Left ventricle myocardium inferior (tissue), 1 donor: ENCODE measurements at regions not wholly inside any gene's neighbourhood (a gene's known extent, or its start where the extent isn't known, plus 50 kb on each side); places are given as distances from the start of the nearest gene placed in this dataset.

Experiments
- DNase-seq: peaks from one replicate; pipeline ENCODE4 v3.0.0-alpha.2; 2020
- H3K27ac ChIP-seq: fragments of 200-600 bp; replicated peaks from 2 replicates; pipeline ENCODE4 v1.8.0; 2021
- H3K27me3 ChIP-seq: fragments of 200-600 bp; 2 replicates; pipeline ENCODE4 v1.8.0; 2021; ENCODE audit warnings: low read depth
- H3K36me3 ChIP-seq: fragments of 200-600 bp; 2 replicates; pipeline ENCODE4 v1.8.0; 2021
- H3K4me1 ChIP-seq: fragments of 200-600 bp; 2 replicates; pipeline ENCODE4 v1.8.0; 2021
- H3K4me3 ChIP-seq: fragments of 200-600 bp; 2 replicates; pipeline ENCODE4 v1.8.0; 2021; ENCODE audit warnings: mild to moderate bottlenecking, moderate library complexity
- H3K9me3 ChIP-seq: fragments of 200-600 bp; replicated peaks from 2 replicates; pipeline ENCODE4 v1.8.0; 2021
- intact Hi-C: fragments of 100-400 bp; cut with micrococcal nuclease; formaldehyde crosslinking; loops from one replicate; pipeline ENCODE4 v1.11.0; 2022
- TF ChIP-seq, protein P1 (sequence below): fragments of 200-600 bp; IDR thresholded peaks from 2 replicates; pipeline ENCODE4 v1.8.0; 2021; ENCODE audit warnings: antibody characterized with exemption, mild to moderate bottlenecking, borderline replicate concordance
- donor health status: DM: no; HTN: yes; CAD: no; lungs with severe emphysema.

DNA sequence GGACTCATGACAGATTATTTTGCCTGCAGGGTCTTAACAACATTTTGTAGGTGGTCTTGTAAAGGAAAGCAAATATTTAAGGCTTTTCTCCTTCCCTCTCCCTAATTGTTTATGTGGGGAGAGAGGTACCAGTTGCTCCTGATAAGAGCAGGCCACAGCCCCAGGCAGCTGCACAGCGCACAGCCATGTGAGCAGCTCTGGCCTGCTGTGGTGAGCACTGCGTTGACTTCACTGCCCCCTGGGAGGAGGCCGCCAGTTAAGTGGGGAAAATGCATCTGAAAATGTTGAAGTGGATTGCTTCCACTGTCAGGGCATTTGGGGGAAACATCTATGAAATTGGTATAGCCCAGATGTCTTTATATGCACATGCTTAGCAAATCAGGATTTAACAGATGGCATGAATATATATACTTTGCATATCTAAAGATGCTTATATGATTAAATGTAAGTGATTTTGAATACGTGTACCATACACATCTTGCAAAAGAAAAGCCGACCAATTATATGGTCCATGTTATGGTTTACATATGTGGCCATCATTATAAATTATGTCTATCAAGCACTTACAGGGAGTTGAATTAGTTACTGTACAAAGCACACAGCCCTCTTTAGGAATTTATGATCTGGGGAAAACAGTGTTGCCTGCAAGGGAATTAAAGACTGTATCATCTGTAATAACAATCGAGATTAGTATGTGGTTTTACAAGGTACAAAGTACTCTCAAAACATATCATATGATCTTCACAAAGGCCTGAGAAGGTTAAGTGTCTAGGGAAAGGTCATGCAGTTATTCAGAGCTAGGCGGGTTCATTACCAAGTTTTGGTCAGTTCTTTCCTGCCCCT, 132.1 kb downstream of the RHOU start:
- TF ChIP-seq, protein P1, sequence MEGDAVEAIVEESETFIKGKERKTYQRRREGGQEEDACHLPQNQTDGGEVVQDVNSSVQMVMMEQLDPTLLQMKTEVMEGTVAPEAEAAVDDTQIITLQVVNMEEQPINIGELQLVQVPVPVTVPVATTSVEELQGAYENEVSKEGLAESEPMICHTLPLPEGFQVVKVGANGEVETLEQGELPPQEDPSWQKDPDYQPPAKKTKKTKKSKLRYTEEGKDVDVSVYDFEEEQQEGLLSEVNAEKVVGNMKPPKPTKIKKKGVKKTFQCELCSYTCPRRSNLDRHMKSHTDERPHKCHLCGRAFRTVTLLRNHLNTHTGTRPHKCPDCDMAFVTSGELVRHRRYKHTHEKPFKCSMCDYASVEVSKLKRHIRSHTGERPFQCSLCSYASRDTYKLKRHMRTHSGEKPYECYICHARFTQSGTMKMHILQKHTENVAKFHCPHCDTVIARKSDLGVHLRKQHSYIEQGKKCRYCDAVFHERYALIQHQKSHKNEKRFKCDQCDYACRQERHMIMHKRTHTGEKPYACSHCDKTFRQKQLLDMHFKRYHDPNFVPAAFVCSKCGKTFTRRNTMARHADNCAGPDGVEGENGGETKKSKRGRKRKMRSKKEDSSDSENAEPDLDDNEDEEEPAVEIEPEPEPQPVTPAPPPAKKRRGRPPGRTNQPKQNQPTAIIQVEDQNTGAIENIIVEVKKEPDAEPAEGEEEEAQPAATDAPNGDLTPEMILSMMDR, result no peak
- DNase-seq, result no peak
- Histone ChIP-seq H3K4me1 (no peaks in the 10 kb centered on the region), H3K4me3 (no peak overlapping the region), H3K9me3 (no peaks in the 10 kb centered on the region), H3K27me3 (peaks cover 28% of the 10 kb centered on the region), H3K36me3 (no peaks in the 10 kb centered on the region), H3K27ac (no peak overlapping the region)
- intact Hi-C loops, result no loop called here

DNA sequence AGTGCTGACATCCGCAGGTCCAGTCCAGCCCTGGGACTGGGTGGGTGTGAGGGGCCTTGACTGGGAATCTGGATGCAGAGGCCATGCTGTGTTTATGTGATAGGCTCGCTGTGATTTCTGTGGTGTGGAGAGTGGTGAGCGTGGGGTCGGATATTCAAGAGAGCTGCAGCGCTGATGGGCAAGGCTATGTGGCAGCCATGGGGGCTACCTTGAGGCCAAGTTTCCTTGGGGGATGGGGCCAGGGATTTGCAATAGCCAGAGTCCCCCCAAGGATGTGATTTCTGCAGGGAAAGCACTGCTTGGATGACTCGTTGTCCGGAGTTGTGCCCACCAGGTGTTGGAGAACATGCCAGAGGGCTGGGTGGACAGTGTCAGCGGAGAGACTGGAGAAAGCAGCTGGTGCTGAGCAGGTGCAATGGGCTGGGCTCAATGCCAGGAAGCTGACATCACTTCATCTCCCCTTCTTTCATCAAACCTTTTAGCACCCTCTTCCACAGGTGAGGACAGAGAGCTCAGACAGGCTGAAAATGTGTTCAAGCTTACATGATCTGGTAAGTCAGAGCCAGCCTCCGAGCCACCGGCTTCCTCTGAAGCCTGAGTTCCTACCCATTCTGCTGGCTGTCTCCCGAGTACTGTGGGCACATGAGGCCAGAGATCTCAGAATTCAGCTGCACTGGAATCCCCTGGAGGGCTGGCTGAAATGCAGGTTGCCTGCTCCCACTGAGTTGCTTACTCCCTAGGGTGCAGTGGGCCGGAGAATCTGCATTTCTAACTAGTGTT, 132.9 kb downstream of the RHOU start:
- no peak overlapping the region for H3K27ac ChIP-seq
- H3K4me3 ChIP-seq, result no peak overlapping the region
- TF ChIP-seq, protein P1, result no peak
- intact Hi-C loops, result no loop called here
- no peak for DNase-seq
- no peaks in the 10 kb centered on the region for H3K4me1 ChIP-seq
- no peaks in the 10 kb centered on the region for H3K9me3 ChIP-seq
- peaks cover 20% of the 10 kb centered on the region for H3K27me3 ChIP-seq
- H3K36me3 ChIP-seq, result no peaks in the 10 kb centered on the region

DNA sequence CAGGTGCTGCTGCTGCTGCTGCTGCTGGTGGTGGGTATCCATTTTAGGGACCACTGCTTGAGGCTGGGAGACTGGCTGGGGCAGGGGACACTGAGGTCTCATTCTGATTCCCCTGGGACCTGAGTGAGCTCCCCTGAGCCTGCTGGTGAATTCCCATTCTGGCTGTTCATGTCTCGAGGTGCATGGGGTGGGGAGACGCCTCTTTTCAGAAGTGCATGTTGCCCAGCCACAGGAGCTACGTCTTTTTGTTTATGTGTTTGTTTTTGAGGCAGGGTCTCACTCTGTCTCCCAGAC, 133.4 kb downstream of the RHOU start:
- TF ChIP-seq, protein P1, result no peak
- no peaks in the 10 kb centered on the region for H3K9me3 ChIP-seq
- no peaks in the 10 kb centered on the region for H3K36me3 ChIP-seq
- H3K4me1 ChIP-seq, result no peaks in the 10 kb centered on the region
- intact Hi-C loops, result no loop called here
- no peak for DNase-seq
- H3K27me3 ChIP-seq, result peaks cover 14% of the 10 kb centered on the region
- H3K4me3 ChIP-seq, result no peak overlapping the region
- no peak overlapping the region for H3K27ac ChIP-seq

DNA sequence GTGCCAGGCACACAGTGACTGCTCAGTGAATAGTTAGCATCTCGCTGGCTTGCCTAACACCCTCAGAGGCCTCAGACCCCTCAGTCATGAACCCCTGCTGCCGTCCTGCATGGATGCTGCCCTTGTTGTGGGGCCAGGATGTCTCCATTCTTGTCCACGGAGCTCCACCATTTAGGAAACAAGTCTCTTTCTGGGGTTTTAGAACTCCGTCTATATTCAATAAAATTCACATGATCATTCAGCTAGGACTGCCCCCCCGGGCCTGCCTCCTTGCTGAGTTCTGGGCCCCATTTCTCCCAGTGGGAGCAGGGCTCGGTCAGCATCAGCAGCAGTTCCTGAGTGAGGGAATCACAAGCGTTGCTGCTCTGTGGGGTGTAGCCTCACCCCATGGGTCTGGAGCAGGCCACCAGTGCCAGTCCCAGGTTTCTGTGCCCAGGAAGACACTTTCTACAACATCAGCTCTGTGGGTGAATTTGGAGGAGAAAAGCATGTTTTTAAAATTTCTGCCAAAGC, 134.1 kb downstream of the RHOU start:
- no peak for DNase-seq
- H3K9me3 ChIP-seq, result no peaks in the 10 kb centered on the region
- TF ChIP-seq, protein P1, result no peak
- no peaks in the 10 kb centered on the region for H3K4me1 ChIP-seq
- H3K27ac ChIP-seq, result no peak overlapping the region
- H3K4me3 ChIP-seq, result no peak overlapping the region
- peaks cover 13% of the 10 kb centered on the region for H3K27me3 ChIP-seq
- intact Hi-C loops, result no loop called here
- no peaks in the 10 kb centered on the region for H3K36me3 ChIP-seq

DNA sequence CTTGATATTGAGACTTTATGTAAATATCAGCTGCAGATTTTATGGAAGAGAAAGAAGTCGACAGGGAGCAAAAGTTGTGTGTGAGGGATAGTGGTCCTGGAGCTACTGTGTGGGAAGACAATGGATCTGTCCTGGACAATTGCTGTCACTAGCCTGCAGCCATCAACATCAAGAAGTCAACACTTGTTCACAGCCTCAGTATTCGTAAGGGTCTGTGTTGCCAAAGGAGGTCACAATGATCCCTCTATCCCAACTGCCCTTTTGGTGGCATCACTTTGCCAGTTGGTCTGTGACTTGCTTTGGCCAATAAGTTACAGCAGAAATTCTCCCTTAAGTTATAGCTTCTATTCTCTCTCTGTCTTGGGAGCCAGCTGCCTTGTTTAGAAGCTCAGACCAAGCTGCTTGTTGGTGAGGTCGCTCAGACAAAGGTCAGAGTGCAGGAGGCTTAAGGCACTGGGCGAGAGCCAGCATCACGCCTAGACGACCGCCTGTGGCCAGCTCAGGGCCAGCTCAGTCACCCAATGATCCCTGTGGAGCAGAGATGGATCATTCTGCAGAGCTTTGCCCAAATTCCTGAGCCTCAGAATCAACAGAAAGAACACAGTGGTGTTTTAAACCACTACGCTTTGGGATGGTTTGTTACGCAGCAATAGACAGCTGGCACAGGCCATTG, 134.9 kb downstream of the RHOU start:
- Histone ChIP-seq H3K4me3 (no peak overlapping the region), H3K27me3 (peaks cover 13% of the 10 kb centered on the region), H3K36me3 (no peaks in the 10 kb centered on the region), H3K9me3 (no peaks in the 10 kb centered on the region), H3K27ac (no peak overlapping the region), H3K4me1 (no peaks in the 10 kb centered on the region)
- intact Hi-C loops, result no loop called here
- no peak for DNase-seq
- TF ChIP-seq, protein P1, result no peak
